Sigmoid colon (tissue), 6 donors: ENCODE measurements at regions not wholly inside any gene's neighbourhood (a gene's known extent, or its start where the extent isn't known, plus 50 kb on each side); places are given as distances from the start of the nearest gene placed in this dataset.

Source experiments
- DNase-seq: peaks from one replicate; pipeline ENCODE4 v3.0.0-alpha.2; 2019
- H3K27ac ChIP-seq, 4 donors: fragments of 200-600 bp; sonication (generic); one replicate each; pipeline ENCODE4 v1.5.1; 2016 to 2019; ENCODE audit warnings: mild to moderate bottlenecking in 1 of 4
- H3K27me3 ChIP-seq, 3 donors: fragments of 200-600 bp; sonication (generic); one replicate each; pipeline ENCODE4 v1.5.1; 2019; ENCODE audit warnings: mild to moderate bottlenecking in 1 of 3
- H3K36me3 ChIP-seq, 4 donors: fragments of 200-600 bp; sonication (generic); one replicate each; pipeline ENCODE4 v1.5.1; 2016 to 2019
- H3K4me1 ChIP-seq, 4 donors: fragments of 200-600 bp; sonication (generic); one replicate each; pipeline ENCODE4 v1.5.1; 2017 to 2019
- H3K4me3 ChIP-seq, 4 donors: fragments of 200-600 bp; sonication (generic); one replicate each; pipeline ENCODE4 v1.5.1; 2017 to 2019; ENCODE audit warnings: mild to moderate bottlenecking in 2 of 4, moderate library complexity in 1 of 4
- H3K9me3 ChIP-seq, 4 donors: fragments of 200-600 bp in 3 of 4; sonication (generic) in 3 of 4; one replicate each; pipeline versions ENCODE4 v1.5.1 to v1.6.1; 2013 to 2019
- EP300 ChIP-seq, 4 donors: sonication (generic); formaldehyde crosslinking; IDR thresholded peaks; one replicate each; pipeline ENCODE4 v1.6.1; 2017; ENCODE audit warnings: antibody characterized with exemption in 4 of 4
- POLR2A ChIP-seq, 2 donors: fragments of 450-650 bp; IDR thresholded peaks; one replicate each; pipeline ENCODE4 v1.6.1; 2016; ENCODE audit warnings: antibody characterized with exemption in 2 of 2, mild to moderate bottlenecking in 2 of 2, moderate library complexity in 2 of 2
- POLR2AphosphoS5 ChIP-seq, 4 donors: sonication (generic); formaldehyde crosslinking; IDR thresholded peaks; one replicate each; pipeline ENCODE4 v1.6.1; 2017; ENCODE audit warnings: antibody characterized with exemption in 4 of 4
- WGBS, 2 donors: extraction: QIAGEN DNeasy Blood & Tissue Kit; methylation state at CpG; one replicate each; pipeline ENCODE4 v1.1.7; 2013; 5-methylcytosine and 5-hydroxymethylcytosine counted together
- intact Hi-C: fragments of 100-400 bp; cut with DNase I; formaldehyde crosslinking; loops from one replicate; pipeline ENCODE4 v1.15.1; 2023
- TF ChIP-seq, protein P1 (sequence below), 4 experiments: fragments of 450-650 bp in 3 of 4; fragments of 200-600 bp in 1 of 4; IDR thresholded peaks; one replicate each; pipeline ENCODE4 v1.5.1; 2016 to 2019; ENCODE audit warnings: antibody characterized with exemption in 4 of 4, mild to moderate bottlenecking in 3 of 4, moderate library complexity in 2 of 4
- donor health status: healthy with polysubstance abuse.
- donor health status: healthy.

DNA sequence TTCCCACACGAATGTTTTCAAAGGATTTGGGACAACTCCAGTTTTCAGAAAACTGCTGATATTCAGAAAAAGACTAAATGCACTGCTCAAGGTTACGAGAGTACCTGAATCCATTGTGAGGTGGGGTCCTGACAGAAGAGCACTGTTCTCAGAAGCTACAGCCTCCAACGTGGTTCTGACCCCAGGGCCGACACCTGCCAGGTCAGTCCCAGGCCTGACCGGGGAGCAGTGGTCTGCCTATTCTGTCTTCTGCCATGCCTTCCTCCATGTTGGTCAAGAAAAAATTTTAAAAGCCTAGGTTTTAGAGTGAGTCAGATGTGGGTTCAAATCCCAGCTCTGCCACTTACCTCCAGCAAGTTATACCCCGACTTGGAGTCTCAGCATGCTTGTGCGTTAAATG lies 212.3 kb downstream of the BCL11A start:
- WGBS, 2 donors, result 93 to 94% methylated on average over 7 of the region's 7 CpGs
- DNase-seq, result no peak

DNA sequence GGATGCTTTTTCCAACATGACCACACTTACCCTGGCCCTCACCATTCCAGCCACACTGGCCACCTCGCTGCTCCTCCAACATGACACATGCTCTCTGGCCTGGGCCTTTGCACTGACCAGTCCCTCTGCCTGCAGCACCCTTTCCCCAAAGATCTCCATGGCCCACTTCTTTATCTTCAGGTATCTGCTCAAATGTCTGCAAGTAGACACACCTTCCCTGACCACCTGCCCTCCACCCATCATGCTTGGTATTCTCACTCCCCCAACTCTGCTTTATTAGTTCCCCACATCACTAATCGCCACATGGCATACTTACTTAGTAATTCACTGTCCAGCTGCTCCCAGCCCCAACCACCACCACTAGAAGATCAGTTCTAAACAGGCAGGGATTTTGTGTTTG lies 214.2 kb downstream of the BCL11A start:
- H3K9me3 ChIP-seq, result no peaks in the 10 kb centered on the region
- no peaks in the 10 kb centered on the region for H3K36me3 ChIP-seq
- WGBS, 2 donors, result 94% methylated on average over 2 of the region's 2 CpGs
- TF ChIP-seq EP300 (IDR thresholded peaks at IDR 0.05) (no peak), POLR2A (IDR thresholded peaks at IDR 0.05) (no peak), POLR2AphosphoS5 (IDR thresholded peaks at IDR 0.05) (no peak)
- TF ChIP-seq, protein P1, sequence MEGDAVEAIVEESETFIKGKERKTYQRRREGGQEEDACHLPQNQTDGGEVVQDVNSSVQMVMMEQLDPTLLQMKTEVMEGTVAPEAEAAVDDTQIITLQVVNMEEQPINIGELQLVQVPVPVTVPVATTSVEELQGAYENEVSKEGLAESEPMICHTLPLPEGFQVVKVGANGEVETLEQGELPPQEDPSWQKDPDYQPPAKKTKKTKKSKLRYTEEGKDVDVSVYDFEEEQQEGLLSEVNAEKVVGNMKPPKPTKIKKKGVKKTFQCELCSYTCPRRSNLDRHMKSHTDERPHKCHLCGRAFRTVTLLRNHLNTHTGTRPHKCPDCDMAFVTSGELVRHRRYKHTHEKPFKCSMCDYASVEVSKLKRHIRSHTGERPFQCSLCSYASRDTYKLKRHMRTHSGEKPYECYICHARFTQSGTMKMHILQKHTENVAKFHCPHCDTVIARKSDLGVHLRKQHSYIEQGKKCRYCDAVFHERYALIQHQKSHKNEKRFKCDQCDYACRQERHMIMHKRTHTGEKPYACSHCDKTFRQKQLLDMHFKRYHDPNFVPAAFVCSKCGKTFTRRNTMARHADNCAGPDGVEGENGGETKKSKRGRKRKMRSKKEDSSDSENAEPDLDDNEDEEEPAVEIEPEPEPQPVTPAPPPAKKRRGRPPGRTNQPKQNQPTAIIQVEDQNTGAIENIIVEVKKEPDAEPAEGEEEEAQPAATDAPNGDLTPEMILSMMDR (IDR thresholded peaks at IDR 0.05), result no peak
- no peaks in the 10 kb centered on the region for H3K27me3 ChIP-seq
- intact Hi-C loops, result loop anchor here (10.0 kb wide), 1 partner anchor 216 kb away; the partner anchor contains the start of gene BCL11A
- H3K4me1 ChIP-seq, result no peaks in the 10 kb centered on the region
- H3K27ac ChIP-seq, result no peak overlapping the region
- DNase-seq, result no peak
- H3K4me3 ChIP-seq, result no peak overlapping the region

More for the DNA sequence above, 212.3 kb downstream of the BCL11A start:
- TF ChIP-seq POLR2AphosphoS5 (IDR thresholded peaks at IDR 0.05) (no peak), POLR2A (IDR thresholded peaks at IDR 0.05) (no peak), EP300 (IDR thresholded peaks at IDR 0.05) (no peak)
- TF ChIP-seq, protein P1 (IDR thresholded peaks at IDR 0.05), result no peak
- no peaks in the 10 kb centered on the region for H3K27me3 ChIP-seq
- no peak overlapping the region for H3K4me3 ChIP-seq
- no peaks in the 10 kb centered on the region for H3K4me1 ChIP-seq
- no peak overlapping the region for H3K27ac ChIP-seq
- no peaks in the 10 kb centered on the region for H3K9me3 ChIP-seq
- H3K36me3 ChIP-seq, result no peaks in the 10 kb centered on the region
- intact Hi-C loops, result no loop called here

DNA sequence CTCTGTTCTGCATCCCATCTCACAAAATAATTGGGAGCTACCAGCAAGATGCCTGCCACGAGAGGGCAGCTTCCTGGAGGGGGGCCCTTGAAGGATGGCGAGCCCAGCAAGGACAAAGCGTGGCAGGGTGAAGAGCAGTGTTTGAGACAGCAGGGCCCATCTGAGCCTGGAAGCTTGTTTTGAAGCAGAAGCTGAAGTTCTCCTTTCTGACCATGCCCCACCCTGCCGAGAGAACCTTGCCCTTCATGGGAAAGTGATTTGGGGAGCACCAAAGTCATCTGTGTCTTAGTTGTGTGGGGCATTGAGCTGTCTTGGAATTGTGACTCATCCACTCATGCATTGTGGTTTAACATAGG lies 216.3 kb downstream of the BCL11A start:
- DNase-seq, result no peak
- intact Hi-C loops, result loop anchor here (10.0 kb wide), 1 partner anchor 218 kb away; the partner anchor contains the start of gene BCL11A
- no peaks in the 10 kb centered on the region for H3K27me3 ChIP-seq
- H3K4me3 ChIP-seq, result no peak overlapping the region
- H3K4me1 ChIP-seq, result no peaks in the 10 kb centered on the region
- H3K36me3 ChIP-seq, result no peaks in the 10 kb centered on the region
- no peak for TF ChIP-seq EP300 (IDR thresholded peaks at IDR 0.05)
- TF ChIP-seq, protein P1 (IDR thresholded peaks at IDR 0.05), result no peak
- no peak for TF ChIP-seq POLR2A (IDR thresholded peaks at IDR 0.05)
- no peak for TF ChIP-seq POLR2AphosphoS5 (IDR thresholded peaks at IDR 0.05)
- H3K27ac ChIP-seq, result no peak overlapping the region
- 62 to 84% methylated on average over 4 of the region's 4 CpGs for WGBS, 2 donors
- no peaks in the 10 kb centered on the region for H3K9me3 ChIP-seq

DNA sequence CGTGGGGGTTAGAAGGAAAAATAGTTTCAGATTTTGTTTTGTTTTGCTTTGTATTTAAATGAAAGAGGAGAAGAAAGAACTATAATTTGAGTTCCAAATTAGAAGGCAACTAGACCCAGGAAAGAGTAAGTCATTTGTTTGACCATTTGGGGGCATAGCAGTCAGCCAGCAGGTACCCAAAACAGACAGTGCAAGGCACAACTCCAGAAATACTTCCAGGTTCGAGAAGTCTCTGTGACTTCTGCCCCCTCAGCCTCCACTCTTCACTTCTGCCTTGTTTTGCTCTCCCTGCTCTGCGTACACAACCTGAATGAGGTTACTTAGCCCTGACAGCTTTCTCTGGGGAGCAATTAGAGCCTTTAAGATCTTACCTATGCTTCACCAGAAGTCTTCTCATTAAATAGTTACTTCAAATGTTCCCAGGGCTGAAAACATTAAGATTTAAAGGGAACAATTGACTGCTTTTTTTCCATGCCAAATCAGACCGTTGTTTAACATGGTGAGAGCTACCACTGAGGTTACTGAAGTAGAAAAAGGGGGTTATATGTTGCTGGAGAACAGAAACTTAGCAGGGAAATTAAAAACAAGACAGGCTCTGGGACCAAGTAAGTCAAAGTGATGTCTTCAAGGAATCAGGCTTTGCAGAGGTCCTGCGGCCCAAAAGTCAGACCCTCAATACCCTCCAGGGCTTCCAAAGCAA lies 216.9 kb downstream of the BCL11A start:
- no peak overlapping the region for H3K27ac ChIP-seq
- no peaks in the 10 kb centered on the region for H3K9me3 ChIP-seq
- intact Hi-C loops, result loop anchor here (10.0 kb wide), 1 partner anchor 218 kb away; the partner anchor contains the start of gene BCL11A
- H3K4me1 ChIP-seq, result no peaks in the 10 kb centered on the region
- no peak for DNase-seq
- H3K4me3 ChIP-seq, result no peak overlapping the region
- H3K36me3 ChIP-seq, result no peaks in the 10 kb centered on the region
- TF ChIP-seq EP300 (IDR thresholded peaks at IDR 0.05), result no peak
- TF ChIP-seq POLR2A (IDR thresholded peaks at IDR 0.05), result no peak
- TF ChIP-seq, protein P1 (IDR thresholded peaks at IDR 0.05), result no peak
- TF ChIP-seq POLR2AphosphoS5 (IDR thresholded peaks at IDR 0.05), result no peak
- no peaks in the 10 kb centered on the region for H3K27me3 ChIP-seq
- 73 to 76% methylated on average over 5 of the region's 5 CpGs for WGBS, 2 donors
